Panc1 (cell line): ENCODE measurements at regions not wholly inside any gene's neighbourhood (a gene's known extent, or its start where the extent isn't known, plus 50 kb on each side); places are given as distances from the start of the nearest gene placed in this dataset.

Experiments used
- ATAC-seq: fragments of 200-7000 bp; cut with Tn5 transposase; 2 replicates; pipeline ENCODE4 v1.9.1; 2020; ENCODE audit warnings: mild to moderate bottlenecking, moderate library complexity
- BruUV-seq: library from RNA; stranded (reverse); fragments of 400-500 nt; replicated peaks from 2 replicates; lab custom pipeline; 2021; lab: Mats Ljungman, UMichigan
- CTCF ChIA-PET: fragments of 300-600 bp; sonication (Branson Sonifier 250); formaldehyde crosslinking; loops from one replicate; lab custom pipeline; 2022; ENCODE audit warnings: antibody characterized with exemption; lab: Charles Lee
- POLR2A ChIA-PET: fragments of 300-600 bp; sonication (Branson Sonifier 250); formaldehyde crosslinking; loops from one replicate; lab custom pipeline; 2022; ENCODE audit warnings: antibody characterized with exemption; lab: Charles Lee
- DNase-seq: peaks from one replicate; pipeline ENCODE4 v3.0.0-alpha.2; 2010; ENCODE audit warnings: low read depth, low spot score
- H3K27ac ChIP-seq: 2 replicates; pipeline ENCODE4 v1.5.1; 2011; ENCODE audit warnings: mild to moderate bottlenecking, low read length, inconsistent platforms
- H3K27me3 ChIP-seq: fragments of 200-500 bp; sonication (Bioruptor generic); 2 replicates; pipeline ENCODE4 v1.6.0; 2014; ENCODE audit warnings: low read length, inconsistent platforms; ENCODE audit not compliant: control insufficient read depth, insufficient read depth
- H3K36me3 ChIP-seq: fragments of 200-500 bp; sonication (Bioruptor generic); 2 replicates; pipeline ENCODE4 v1.5.1; 2014; ENCODE audit warnings: inconsistent platforms, mild to moderate bottlenecking, low read length, moderate library complexity; ENCODE audit not compliant: control insufficient read depth, insufficient read depth
- H3K4me1 ChIP-seq: 2 replicates; pipeline ENCODE4 v1.5.1; 2011; ENCODE audit warnings: inconsistent platforms, mild to moderate bottlenecking, low read length, moderate library complexity; ENCODE audit not compliant: control insufficient read depth, insufficient read depth
- H3K4me3 ChIP-seq, 2 experiments: 2 replicates each; pipeline ENCODE4 v1.5.1; 2011 to 2012; ENCODE audit warnings: low read depth in 2 of 2, low read length in 2 of 2, mild to moderate bottlenecking in 2 of 2, inconsistent platforms in 1 of 2, moderate library complexity in 1 of 2
- H3K9me3 ChIP-seq: fragments of 200-500 bp; sonication (Bioruptor generic); 2 replicates; pipeline ENCODE4 v1.5.1; 2014; ENCODE audit warnings: low read depth, mild to moderate bottlenecking, inconsistent platforms, low read length, moderate library complexity; ENCODE audit not compliant: control insufficient read depth, insufficient read depth
- POLR2AphosphoS5 ChIP-seq: IDR thresholded peaks from 2 replicates; pipeline ENCODE4 v1.6.1; 2012; ENCODE audit warnings: mild to moderate bottlenecking, low read depth, low read length, moderate library complexity
- SIN3A ChIP-seq: IDR thresholded peaks from 2 replicates; pipeline ENCODE4 v1.6.1; 2012; ENCODE audit warnings: low read depth, mild to moderate bottlenecking, low read length, moderate library complexity, borderline replicate concordance; ENCODE audit not compliant: insufficient read depth
- TCF7L2 ChIP-seq: IDR thresholded peaks from 2 replicates; pipeline ENCODE4 v1.6.1; 2011; ENCODE audit warnings: mild to moderate bottlenecking, low read depth, low read length, inconsistent platforms
- in situ Hi-C: cut with HindIII; loops from 2 replicates; pipeline ENCODE4 v1.10.0; 2016; ENCODE audit warnings: low sequenced_read_pairs, low pct_unique_long_range_greater_than_20kb
- intact Hi-C: fragments of 100-400 bp; cut with micrococcal nuclease; formaldehyde crosslinking; loops from one replicate; pipeline ENCODE4 v1.10.0; 2022; ENCODE audit not compliant: unreplicated experiment
- TF ChIP-seq, protein P1 (sequence below), 2 experiments: IDR thresholded peaks; 2 replicates each; pipeline ENCODE4 v1.6.1; 2011 to 2012; ENCODE audit warnings: low read depth in 2 of 2, control low read depth in 1 of 2, low read length in 1 of 2, mild to moderate bottlenecking in 1 of 2, moderate library complexity in 1 of 2; ENCODE audit not compliant: insufficient read depth in 1 of 2
- TF ChIP-seq, protein P2 (sequence below): fragments of 450-650 bp; IDR thresholded peaks from 2 replicates; pipeline ENCODE4 v1.5.1; 2017; ENCODE audit warnings: mild to moderate bottlenecking

DNA sequence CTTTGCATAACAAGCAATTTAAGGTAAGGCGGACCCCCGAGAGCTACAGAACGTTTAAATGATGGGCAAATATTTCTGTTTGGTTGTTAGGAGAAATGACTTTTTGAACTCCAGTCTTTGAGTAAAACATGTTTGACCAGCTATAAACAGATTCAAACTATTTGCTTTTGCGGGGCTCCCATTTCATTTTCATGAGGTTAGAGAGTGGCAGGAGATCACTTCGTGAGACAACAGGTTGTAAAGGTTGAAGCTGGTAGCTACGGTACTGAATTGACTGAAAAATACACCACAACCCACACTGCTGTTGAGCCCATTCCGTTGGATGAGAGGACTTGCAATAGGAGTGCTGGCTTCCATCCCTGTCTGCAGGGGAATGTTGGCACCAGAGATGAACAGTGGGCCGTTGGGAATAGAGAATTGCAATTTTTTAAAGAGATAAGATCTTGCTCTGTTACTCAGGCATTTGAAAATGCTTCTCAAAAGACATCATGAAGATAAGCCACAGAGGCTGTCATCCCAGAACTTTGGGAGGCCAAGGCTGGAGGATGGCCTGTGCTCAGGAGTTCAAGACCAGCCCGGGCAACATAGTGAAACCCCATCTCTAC is 65.7 kb upstream of the CARD11 start:
- no peaks in the 10 kb centered on the region for H3K27me3 ChIP-seq
- H3K9me3 ChIP-seq = peaks cover 3% of the 10 kb centered on the region; the same call in 1 of the 2 replicates
- no TSS peak for BruUV-seq
- intact Hi-C loops = no loop called here
- DNase-seq (no peak), ATAC-seq (no peak)
- CTCF ChIA-PET = no interaction called here
- POLR2A ChIA-PET = no interaction called here
- H3K4me1 ChIP-seq = no peaks in the 10 kb centered on the region
- no peak overlapping the region for H3K4me3 ChIP-seq
- H3K36me3 ChIP-seq = no peaks in the 10 kb centered on the region
- TF ChIP-seq, protein P1, sequence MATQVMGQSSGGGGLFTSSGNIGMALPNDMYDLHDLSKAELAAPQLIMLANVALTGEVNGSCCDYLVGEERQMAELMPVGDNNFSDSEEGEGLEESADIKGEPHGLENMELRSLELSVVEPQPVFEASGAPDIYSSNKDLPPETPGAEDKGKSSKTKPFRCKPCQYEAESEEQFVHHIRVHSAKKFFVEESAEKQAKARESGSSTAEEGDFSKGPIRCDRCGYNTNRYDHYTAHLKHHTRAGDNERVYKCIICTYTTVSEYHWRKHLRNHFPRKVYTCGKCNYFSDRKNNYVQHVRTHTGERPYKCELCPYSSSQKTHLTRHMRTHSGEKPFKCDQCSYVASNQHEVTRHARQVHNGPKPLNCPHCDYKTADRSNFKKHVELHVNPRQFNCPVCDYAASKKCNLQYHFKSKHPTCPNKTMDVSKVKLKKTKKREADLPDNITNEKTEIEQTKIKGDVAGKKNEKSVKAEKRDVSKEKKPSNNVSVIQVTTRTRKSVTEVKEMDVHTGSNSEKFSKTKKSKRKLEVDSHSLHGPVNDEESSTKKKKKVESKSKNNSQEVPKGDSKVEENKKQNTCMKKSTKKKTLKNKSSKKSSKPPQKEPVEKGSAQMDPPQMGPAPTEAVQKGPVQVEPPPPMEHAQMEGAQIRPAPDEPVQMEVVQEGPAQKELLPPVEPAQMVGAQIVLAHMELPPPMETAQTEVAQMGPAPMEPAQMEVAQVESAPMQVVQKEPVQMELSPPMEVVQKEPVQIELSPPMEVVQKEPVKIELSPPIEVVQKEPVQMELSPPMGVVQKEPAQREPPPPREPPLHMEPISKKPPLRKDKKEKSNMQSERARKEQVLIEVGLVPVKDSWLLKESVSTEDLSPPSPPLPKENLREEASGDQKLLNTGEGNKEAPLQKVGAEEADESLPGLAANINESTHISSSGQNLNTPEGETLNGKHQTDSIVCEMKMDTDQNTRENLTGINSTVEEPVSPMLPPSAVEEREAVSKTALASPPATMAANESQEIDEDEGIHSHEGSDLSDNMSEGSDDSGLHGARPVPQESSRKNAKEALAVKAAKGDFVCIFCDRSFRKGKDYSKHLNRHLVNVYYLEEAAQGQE (IDR thresholded peaks at IDR 0.05; ENCODE audit: insufficient read depth in 1 of 2, low read depth in 2 of 2, low read length in 1 of 2) = no peak
- TF ChIP-seq POLR2AphosphoS5 = no peak
- no peak for TF ChIP-seq SIN3A
- TF ChIP-seq, protein P2, sequence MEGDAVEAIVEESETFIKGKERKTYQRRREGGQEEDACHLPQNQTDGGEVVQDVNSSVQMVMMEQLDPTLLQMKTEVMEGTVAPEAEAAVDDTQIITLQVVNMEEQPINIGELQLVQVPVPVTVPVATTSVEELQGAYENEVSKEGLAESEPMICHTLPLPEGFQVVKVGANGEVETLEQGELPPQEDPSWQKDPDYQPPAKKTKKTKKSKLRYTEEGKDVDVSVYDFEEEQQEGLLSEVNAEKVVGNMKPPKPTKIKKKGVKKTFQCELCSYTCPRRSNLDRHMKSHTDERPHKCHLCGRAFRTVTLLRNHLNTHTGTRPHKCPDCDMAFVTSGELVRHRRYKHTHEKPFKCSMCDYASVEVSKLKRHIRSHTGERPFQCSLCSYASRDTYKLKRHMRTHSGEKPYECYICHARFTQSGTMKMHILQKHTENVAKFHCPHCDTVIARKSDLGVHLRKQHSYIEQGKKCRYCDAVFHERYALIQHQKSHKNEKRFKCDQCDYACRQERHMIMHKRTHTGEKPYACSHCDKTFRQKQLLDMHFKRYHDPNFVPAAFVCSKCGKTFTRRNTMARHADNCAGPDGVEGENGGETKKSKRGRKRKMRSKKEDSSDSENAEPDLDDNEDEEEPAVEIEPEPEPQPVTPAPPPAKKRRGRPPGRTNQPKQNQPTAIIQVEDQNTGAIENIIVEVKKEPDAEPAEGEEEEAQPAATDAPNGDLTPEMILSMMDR = no peak
- no peak for TF ChIP-seq TCF7L2
- no peak overlapping the region for H3K27ac ChIP-seq
- in situ Hi-C loops = no loop called here

DNA sequence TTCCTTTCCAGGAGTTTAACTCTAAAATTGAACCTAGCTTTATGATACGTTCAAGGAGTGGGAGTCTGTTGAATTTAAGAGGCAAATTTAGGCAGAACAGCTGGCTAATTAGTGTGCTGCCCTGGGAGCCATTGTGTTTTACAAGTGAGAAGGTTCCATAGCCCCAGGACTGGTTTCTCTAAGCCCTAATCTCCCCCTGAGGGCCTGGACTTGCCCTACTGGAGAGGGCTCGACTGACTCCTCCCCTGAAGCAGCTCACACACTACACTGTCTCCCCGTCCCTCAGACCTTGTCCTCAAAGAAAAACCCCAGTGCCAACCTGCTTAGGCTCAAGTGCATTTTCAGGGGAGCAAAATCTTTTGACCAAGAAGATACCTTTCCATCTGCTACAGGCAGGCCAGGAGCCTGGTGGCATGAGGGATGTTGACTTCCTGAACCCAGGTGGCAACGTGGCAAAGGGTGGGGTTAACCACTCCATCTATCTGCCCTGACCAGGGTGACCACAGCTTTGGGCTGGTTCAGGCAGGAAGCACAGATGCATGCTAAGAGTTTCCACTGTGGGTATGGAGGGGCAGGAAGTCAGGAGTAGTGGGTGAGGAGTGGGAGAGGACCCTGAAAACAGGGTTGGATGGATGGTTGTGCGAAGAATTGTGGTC is 68.9 kb upstream of the CARD11 start:
- no peak overlapping the region for H3K27ac ChIP-seq
- POLR2A ChIA-PET = no interaction called here
- TF ChIP-seq TCF7L2 = no peak
- TF ChIP-seq POLR2AphosphoS5 = no peak
- TF ChIP-seq SIN3A = no peak
- TF ChIP-seq, protein P1 (IDR thresholded peaks at IDR 0.05; ENCODE audit: insufficient read depth in 1 of 2, low read depth in 2 of 2, low read length in 1 of 2) = no peak
- TF ChIP-seq, protein P2 = no peak
- H3K27me3 ChIP-seq = peaks cover 7% of the 10 kb centered on the region
- in situ Hi-C loops = no loop called here
- intact Hi-C loops = no loop called here
- H3K36me3 ChIP-seq = no peaks in the 10 kb centered on the region
- ATAC-seq (no peak), DNase-seq (no peak)
- H3K4me3 ChIP-seq = no peak overlapping the region
- H3K9me3 ChIP-seq = peaks cover 3% of the 10 kb centered on the region; the same call in 1 of the 2 replicates
- no TSS peak for BruUV-seq
- CTCF ChIA-PET = no interaction called here
- no peaks in the 10 kb centered on the region for H3K4me1 ChIP-seq
